ENCODE measurements at regions not wholly inside any gene's neighbourhood (a gene's known extent, or its start where the extent isn't known, plus 50 kb on each side); places are given as distances from the start of the nearest gene placed in this dataset.
"Not testable (repeated sequence)": the region's sequence is repeated elsewhere in the genome, so short reads cannot be mapped to it uniquely, and the experiment has no call there.

GRCh38 chr18:3328532-3328931 is 66.6 kb downstream of the MYL12B start:
- no peak for DNase-seq

DNA sequence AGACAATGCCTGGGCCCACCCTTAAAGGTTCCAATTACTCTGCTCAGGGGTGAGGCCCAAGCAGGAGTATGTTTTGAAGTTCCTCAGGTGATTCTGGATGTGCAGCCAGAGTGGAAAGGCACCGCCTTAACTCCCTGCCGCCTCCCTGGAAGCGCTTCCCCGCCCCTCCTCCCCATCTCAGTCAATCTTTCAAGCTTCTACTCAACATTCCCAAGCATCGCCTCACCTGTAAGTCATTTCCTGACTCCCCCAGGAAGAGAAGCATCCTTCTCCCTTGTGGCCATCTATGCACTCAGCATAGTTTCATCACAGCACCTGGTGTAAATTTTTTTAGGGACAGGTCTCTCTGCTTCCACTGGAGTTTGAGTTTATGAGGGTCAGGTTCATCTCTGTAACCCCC is 67.5 kb downstream of the MYL12B start:
- no peak for DNase-seq

GRCh38 chr18:3329872-3330271 is 67.9 kb downstream of the MYL12B start:
- DNase-seq = no peak

- no peak for DNase-seq
Observed at GRCh38 chr18:3330622-3331021, 68.7 kb downstream of the MYL12B start.

- no peak for DNase-seq
Observed at GRCh38 chr18:3332376-3332775, 70.4 kb downstream of the MYL12B start.

GRCh38 chr18:3333056-3333720 is 71.3 kb downstream of the MYL12B start:
- no peak for DNase-seq

GRCh38 chr18:3333721-3334386 is 71.9 kb downstream of the MYL12B start:
- no peak for DNase-seq

GRCh38 chr18:3340015-3340681 is 78.2 kb downstream of the MYL12B start:
- DNase-seq = no peak

DNA sequence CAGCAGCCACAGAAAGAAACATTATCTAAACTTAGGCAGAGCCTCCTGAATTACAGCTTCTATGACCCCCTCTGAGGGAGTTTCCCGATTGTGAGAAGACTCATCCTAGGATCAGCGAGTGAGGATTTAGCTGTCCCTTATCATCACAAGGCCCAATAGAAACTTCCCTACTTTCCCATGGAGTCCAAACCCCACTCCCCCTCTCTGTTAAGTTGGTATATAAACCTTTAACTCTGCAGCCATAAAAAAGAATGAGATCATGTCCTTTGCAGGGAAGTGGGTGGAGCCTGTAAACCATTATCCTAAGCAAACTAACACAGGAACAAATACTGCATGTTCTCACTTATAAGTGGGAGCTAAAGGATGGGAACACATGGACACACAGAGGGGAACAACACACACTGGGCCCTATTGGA is 78.8 kb downstream of the MYL12B start:
- no peak for DNase-seq

DNA sequence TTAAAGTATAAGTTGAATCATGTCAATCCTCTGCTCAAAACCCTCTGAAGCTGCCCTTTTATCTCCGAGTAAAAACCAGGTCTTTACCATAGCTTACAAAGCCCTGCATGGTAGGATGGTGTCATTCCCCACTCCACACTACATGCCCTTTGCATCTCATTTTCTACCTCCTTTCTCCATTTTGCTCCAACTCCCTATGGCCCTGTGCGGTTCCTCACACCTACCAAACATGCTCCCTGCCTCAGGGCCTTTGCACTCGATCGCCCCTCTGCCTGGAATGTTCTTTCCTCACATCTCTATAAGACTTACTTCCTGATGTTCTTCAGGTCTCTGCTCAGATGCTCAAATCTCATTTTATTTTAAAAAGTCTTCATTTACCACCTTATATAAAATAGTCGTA is 80.7 kb downstream of the MYL12B start:
- DNase-seq = no peak

GRCh38 chr18:3345452-3345851 is 83.5 kb downstream of the MYL12B start:
- no peak for DNase-seq

- no peak for DNase-seq
Observed at GRCh38 chr18:3345885-3346284, 84.0 kb downstream of the MYL12B start.

DNA sequence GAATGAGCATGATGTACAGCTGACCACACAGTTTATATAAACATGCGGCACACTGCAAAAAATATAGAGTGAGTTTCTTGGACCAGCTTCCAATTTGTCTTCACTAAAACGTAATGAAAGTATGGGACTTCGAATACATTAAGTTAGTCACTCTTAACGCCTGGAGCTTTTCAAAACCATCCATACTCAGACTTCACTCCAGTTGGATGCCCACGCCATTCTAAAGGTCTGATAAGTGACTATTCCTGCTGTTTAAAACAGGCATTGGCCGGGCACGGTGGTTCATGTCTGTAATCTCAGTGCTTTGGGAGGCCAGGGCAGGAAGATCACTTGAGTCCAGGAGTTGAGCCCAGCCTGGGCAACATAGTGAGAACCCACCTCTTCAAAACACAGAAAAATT is 84.6 kb downstream of the MYL12B start:
- DNase-seq = no peak

GRCh38 chr18:3347286-3347803 is 85.4 kb downstream of the MYL12B start:
- no peak for DNase-seq

DNA sequence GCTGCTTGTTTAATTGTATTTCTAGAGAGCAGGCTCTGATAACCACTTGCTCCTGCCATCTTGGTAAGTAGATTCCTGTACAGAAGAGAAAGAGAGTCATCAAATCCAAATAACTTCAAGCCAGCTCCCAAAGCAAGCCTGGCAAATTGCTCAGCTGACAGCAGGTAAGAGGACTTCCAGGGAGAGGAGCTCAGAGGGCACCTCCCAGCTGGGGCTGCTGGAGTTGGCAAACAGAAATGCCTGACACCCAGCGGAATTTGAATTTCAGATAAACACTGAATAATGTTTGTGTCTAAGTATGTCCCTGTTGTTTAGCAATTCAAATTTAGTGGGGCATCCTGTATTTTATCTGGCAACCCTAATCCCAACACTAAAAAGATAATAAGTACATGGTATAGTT is 86.2 kb downstream of the MYL12B start:
- DNase-seq = no peak

- not testable (repeated sequence) for DNase-seq
Observed at GRCh38 chr18:3349046-3349841, 87.3 kb downstream of the MYL12B start.

DNA sequence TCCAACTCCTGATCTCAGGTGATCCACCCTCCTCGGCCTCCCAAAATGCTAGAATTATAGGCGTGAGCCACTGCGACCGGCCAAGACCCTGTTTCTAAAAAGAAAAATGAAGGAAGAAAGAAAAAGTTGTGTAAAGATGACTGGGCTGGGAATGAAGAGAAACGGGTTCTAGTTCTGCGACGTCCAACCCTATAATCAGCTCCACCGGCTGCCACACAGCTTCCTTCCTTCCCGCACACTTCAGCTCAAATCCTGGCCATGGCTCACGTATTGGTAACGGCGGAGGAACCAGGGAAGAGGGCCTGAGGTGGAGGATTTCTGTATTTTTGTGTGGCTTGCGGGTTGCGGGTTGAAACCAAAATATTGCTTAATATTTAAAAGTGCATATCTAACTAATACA is 88.1 kb downstream of the MYL12B start:
- DNase-seq = no peak

DNA sequence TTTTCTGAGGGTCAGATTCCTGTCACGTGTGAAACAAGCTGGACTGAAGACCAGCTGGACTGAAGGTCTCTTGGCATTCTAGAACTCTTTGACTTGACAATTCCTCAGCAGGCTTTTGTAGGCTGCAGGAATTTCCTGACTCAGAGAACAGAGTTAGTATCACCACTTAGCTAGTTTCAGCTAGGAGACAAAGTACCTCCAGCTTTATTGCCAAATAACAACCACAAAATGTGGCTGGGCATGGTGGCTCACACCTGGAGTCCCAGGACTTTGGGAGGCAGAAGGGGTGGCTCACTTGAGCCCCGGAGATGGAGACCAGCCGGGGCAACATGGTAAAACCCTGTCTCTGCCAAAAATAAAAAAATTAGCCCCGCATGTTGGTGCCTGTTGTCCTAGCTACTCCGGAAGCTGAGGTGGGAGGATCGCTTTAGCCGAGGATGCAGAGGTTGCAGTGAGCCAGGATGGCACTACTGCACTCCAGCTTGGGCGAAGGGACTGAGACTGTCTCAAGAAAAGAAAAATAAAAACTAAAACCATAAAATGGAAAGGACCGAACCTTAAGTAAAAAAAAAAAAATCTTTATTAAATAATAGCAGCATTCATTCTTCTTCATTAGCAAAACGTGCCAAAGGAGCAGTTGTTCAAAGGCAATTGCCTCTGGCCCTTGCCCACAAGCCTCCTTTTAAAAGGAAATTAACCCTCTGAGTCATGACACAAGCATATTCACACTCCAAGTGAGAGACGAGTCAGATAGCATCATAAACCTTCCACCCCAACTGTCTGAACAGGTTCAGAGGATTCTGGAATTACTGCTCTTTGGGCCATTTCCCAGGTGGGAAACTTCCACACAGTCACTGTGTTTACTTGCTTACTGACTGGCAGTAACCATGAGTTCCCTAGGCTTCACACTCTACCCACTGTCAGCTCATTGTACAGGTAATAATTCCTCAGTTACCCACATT is 88.9 kb downstream of the MYL12B start:
- no peak for DNase-seq

DNA sequence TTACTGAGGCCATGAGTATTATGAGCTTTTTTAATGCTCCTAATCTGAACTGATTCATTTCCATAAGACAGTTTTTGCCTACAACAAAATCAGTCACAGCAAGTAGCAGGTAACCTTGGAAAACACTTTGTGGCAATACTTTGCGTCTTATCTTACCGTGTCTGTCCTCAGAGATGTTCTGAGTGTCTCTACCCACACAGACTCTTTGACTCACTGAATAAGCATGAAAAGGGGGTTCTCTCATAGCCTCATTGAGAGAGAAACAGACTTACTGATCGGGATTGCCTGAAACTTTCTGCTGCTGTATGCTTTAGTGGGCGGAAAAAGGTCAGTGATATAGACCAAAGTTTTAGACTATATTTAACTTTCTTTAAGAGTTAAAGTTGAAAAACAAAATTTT is 92.6 kb downstream of the MYL12B start:
- no peak for DNase-seq

GRCh38 chr18:3356614-3357013 is 93.4 kb upstream of the TGIF1 start:
- no peak for DNase-seq

- no peak for DNase-seq
Observed at GRCh38 chr18:3357516-3357915, 92.5 kb upstream of the TGIF1 start.

- no peak for DNase-seq
Observed at GRCh38 chr18:3358310-3358709, 91.7 kb upstream of the TGIF1 start.

Data from NCI-H1417 treated with DMSO at 0.1 percent for 48 hours (cell line).